GM13977 (cell line): ENCODE measurements at regions not wholly inside any gene's neighbourhood (a gene's known extent, or its start where the extent isn't known, plus 50 kb on each side); places are given as distances from the start of the nearest gene placed in this dataset.

Source experiments
- DNase-seq: peaks from one replicate; pipeline ENCODE4 v3.0.0; 2012; ENCODE audit warnings: low spot score
- in situ Hi-C: fragments of 300-500 bp; cut with MboI; formaldehyde crosslinking; loops from one replicate; pipeline ENCODE4 v1.12.0; 2022; ENCODE audit warnings: low sequenced_read_pairs, low pct_unique_long_range_greater_than_20kb, mixed read lengths, inconsistent platforms; ENCODE audit not compliant: unreplicated experiment
- TF ChIP-seq, protein P1 (sequence below): IDR thresholded peaks from 2 replicates; pipeline ENCODE4 v1.5.1; 2012; ENCODE audit warnings: mild to moderate bottlenecking, control low read depth; ENCODE audit not compliant: insufficient read depth; ENCODE audit errors: extremely low read depth, missing control alignments

DNA sequence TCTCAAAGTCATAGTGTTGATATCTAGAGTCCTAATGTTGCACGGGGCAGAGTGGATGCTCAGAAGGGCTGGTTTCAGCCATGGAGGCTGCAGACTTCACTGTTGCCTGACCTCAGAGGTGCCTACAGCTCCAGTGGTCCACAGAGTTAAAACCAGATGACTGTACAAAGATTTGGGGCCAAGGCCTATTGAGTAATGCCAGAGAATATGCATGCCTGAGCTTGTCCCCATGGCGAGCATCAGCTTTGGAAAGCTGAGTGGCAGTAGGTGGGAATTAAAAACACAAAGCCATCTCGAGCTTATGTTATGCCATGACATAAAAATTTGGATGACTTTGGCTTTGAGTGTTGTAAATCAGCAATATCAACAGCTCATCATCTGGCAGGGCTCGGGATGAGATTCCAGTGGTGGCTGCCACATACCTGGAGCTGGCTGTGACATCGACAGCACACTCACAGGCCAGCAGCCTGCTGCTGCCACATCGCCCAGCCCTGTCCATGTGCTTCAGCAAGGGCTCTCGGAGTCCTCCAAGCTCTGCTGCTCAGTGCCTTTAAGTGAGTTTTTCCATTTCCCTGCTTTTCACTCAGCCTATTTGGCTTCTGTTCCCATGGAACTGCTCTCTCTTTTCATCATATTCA is 379.6 kb downstream of the TNS3 start:
- in situ Hi-C loops, result no loop called here
- TF ChIP-seq, protein P1, sequence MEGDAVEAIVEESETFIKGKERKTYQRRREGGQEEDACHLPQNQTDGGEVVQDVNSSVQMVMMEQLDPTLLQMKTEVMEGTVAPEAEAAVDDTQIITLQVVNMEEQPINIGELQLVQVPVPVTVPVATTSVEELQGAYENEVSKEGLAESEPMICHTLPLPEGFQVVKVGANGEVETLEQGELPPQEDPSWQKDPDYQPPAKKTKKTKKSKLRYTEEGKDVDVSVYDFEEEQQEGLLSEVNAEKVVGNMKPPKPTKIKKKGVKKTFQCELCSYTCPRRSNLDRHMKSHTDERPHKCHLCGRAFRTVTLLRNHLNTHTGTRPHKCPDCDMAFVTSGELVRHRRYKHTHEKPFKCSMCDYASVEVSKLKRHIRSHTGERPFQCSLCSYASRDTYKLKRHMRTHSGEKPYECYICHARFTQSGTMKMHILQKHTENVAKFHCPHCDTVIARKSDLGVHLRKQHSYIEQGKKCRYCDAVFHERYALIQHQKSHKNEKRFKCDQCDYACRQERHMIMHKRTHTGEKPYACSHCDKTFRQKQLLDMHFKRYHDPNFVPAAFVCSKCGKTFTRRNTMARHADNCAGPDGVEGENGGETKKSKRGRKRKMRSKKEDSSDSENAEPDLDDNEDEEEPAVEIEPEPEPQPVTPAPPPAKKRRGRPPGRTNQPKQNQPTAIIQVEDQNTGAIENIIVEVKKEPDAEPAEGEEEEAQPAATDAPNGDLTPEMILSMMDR, result no peak
- DNase-seq, result no peak

DNA sequence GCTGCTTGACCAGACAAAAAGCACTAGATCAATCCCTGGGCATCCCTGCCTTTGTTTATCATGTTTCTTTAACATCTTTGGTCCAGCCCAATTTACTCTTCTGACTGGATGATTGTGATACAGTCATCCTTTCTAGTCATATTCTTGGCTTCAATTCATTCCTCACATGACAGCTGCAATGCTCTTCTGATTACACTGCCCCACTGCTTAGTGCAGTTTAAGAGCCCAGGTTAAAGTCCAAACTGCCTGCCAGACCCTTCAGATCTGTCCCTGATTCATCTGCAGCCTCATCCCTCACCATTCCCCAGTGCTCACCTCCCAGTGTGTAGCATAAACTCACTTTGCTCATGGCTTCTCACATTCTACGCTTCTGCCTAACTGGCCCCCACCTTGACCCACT is 383.8 kb downstream of the TNS3 start:
- in situ Hi-C loops, result loop anchor here (25.0 kb wide), 1 partner anchor 1286 kb away; the partner anchor contains the start of gene IGFBP3
- no peak for DNase-seq
- TF ChIP-seq, protein P1, result no peak

DNA sequence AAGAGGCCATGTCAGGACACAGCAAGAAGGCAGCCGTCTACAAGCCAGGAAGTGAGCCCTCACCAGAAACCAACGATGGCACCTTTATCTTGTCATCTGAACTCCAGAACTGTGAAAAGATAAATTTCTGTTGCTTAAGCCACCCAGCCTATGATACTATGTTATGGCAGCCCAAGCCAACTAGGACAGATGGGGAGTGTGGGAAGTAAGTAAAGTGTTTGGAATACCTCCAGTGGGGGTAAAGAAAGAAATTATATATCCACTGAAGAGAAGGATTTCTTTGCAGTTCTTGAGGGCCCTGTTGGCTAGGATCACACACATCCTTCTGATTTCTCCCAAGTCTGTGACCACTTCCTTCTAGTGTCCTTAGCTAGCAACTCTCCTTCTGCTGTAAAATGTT is 384.4 kb downstream of the TNS3 start:
- in situ Hi-C loops, result loop anchor here (25.0 kb wide), 1 partner anchor 1285 kb away; the partner anchor contains the start of gene IGFBP3
- TF ChIP-seq, protein P1, result no peak
- no peak for DNase-seq

DNA sequence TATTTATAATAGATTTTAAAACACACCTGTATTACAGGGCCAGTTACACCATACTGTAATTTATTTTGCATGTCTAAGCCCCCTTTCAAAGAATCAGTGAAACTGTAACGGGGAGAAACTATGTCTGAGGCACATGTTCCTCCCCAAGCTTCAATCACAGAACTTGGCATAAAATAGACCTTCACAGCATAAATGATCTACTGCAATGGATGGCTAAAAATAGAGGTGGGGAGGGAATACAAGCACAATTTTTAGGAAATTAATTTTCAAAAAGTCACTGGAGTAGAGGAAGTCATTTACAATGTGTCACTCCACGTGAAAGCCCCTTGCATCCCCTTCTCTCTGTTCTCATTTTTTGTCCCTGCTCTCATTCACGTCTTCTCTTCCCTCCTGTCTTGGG is 385.2 kb downstream of the TNS3 start:
- DNase-seq, result no peak
- TF ChIP-seq, protein P1, result no peak
- in situ Hi-C loops, result loop anchor here (25.0 kb wide), 1 partner anchor 1284 kb away; the partner anchor contains the start of gene IGFBP3

DNA sequence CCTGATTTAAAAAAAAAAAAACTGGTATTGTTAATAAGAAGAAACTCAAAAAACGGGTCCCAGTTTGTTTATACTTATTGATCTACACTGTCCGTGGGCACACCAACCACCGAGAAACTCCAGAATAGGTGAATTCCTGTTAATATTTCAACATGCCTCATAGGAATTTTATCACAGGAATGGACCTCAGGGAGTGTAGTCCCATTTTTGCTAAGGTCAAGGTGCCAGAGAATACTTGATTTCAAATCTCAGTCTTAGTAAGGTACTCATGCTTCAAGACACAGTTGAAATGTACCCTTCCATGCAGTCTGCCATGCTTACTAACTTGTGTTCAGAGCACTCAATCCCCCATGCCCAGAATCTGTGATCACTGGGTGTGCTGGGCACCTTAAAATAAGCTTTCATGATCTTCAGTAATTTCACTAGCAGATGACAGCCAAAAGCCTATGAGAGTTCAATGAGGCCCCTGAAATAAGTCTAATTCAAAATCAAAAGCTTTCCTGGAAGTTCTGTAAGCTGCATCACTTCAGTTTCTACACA is 385.7 kb downstream of the TNS3 start:
- TF ChIP-seq, protein P1, result no peak
- in situ Hi-C loops, result loop anchor here (25.0 kb wide), 1 partner anchor 1284 kb away; the partner anchor contains the start of gene IGFBP3
- DNase-seq, result no peak

DNA sequence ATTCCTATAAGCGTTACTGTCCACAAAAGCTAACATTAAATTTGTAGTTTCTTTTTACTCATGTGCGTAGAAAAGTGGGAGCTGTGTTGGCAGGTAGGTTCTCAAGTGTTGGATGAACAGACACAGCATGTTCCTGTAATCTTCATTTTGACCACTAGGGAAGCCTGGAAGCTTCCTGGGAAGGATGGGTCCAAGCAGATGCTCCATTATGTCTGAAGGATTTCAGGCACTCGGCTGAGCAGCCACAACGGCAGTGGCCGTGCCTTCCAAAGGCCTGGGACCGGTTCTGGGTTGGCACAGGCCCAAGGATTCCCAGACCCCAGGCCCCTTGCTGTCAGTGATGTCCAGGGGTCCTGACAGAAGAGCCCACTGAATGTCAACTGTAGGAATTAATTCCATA is 386.3 kb downstream of the TNS3 start:
- DNase-seq, result no peak
- in situ Hi-C loops, result loop anchor here (25.0 kb wide), 1 partner anchor 1283 kb away; the partner anchor contains the start of gene IGFBP3
- TF ChIP-seq, protein P1, result no peak
